ENCODE measurements at regions not wholly inside any gene's neighbourhood (a gene's known extent, or its start where the extent isn't known, plus 50 kb on each side); places are given as distances from the start of the nearest gene placed in this dataset.

DNA sequence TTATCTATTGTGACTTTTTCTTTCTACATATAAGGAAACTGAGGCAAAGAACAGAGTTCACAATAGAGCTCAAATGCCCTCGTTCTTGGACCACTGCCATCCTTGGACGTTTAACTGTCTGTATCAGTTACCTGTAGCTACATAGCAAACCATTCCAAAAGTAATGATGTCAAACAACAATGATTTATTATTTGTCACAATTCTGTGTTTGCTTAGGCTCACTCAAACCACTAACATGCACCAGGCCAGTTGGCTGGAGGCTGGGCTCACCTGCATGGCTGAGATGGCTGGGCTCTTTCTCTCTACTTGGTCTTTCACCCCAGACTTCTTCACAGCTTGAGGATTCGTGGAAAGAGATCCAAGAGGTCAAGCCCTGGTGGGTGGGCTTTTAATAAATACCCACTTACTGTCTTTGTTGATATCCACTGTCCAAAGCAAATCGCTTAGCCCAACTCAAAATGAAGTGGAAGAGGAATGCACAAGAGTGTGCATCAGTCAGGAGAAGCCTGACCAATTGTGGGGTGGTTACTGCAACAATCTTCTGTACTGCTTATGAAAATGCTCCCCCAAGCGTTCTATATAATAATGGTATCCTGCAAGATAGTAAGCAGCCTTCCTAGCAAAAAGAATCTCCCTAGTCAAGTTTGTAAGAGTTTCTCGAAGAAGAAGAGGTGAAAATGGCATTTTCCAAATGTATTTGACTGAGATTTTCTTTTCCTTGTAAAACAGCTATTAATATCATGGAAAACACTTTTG lies 163.5 kb upstream of the NT5C1B start:
- DNase-seq: no peak

GRCh38 chr2:18752022-18752493 lies 162.7 kb upstream of the NT5C1B start:
- DNase-seq: no peak

DNA sequence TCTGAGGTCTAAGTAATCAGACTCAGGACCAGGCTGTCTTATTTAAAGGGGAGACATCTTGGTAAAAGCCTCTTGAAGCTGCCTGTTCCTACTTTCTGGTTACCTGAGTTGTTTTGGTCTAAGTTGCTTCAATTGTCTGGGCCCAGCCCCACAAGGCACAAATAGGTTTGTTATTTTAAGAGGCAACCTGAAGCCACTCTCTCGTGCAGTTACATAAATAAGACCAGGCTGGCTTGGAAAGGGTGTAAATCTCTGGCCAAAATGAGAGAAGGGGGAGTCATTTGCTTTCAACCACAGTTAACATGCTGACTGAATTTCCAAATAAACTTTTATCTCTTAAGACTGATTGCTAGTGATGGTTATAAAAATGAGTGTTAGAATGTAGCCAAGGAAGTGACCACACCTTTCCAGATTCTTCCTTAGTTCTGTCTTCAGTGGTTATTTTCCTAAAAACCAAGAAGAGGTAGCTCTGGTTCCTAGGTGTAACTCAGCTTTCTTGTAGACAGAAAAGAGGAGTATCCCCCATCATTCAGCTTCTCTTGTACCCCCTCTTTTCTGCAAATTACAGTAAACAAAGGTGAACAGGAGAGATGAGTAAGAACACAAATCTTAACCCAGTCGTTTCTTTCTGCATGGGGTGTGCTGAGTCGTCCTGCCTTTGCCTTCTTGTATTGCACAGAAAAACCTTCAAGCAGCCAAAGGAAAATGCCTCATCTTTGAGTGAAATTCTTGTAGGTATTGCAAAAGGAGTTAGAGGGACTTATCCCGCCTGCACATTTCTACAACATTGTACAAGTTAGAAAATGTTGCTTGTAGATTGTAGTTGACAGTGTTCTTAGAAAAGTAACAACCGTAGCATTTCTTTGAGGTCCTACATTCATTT lies 161.5 kb upstream of the NT5C1B start:
- DNase-seq: no peak

- DNase-seq: peak; percentile 27
Observed at GRCh38 chr2:18749912-18750526, 160.7 kb upstream of the NT5C1B start.

GRCh38 chr2:18745431-18746272 lies 156.3 kb upstream of the NT5C1B start:
- DNase-seq: no peak

GRCh38 chr2:18741895-18742732 lies 152.7 kb upstream of the NT5C1B start:
- DNase-seq: no peak

- no peak for DNase-seq
Observed at GRCh38 chr2:18741191-18741590, 151.8 kb upstream of the NT5C1B start.

DNA sequence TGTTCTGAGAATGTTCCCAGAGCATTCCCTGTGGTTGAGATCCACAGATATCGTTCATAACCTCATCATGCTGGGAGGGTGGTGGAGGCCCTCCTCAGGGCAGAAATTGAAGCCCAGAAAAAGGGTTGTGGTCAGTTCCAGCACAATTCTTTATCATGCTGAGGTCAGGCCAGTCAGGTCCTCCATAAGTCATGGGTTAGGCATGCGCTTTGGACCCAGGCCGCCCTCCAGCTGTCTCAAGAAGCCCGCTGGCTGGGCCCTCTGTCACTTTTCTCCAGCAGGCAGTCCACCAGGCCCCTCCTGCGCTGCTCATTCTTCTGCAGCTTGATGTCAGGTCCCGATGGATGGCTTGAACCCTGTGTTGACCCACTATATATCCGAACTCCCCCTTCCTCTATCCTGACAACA lies 151.1 kb upstream of the NT5C1B start:
- no peak for DNase-seq

DNA sequence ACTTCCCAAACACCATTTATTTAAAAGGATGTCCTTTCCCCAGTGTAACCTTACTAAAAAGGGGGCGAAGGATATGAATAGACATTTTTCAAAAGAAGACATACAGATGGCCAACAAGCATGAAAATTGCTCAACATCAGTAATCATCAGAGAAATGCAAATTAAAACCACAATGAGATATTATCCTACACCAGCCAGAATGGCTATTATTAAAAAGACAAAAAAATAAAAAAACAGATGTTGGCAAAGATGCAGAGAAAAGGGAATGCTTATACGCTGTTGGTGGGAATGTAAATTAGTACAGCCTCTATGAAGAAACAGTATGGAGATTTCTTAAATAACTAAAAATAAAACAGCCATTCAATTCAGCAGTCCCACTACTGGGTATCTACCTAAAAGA lies 142.3 kb upstream of the NT5C1B start:
- no peak for DNase-seq

- no peak for DNase-seq
Observed at GRCh38 chr2:18724371-18725145, 135.2 kb upstream of the NT5C1B start.

DNA sequence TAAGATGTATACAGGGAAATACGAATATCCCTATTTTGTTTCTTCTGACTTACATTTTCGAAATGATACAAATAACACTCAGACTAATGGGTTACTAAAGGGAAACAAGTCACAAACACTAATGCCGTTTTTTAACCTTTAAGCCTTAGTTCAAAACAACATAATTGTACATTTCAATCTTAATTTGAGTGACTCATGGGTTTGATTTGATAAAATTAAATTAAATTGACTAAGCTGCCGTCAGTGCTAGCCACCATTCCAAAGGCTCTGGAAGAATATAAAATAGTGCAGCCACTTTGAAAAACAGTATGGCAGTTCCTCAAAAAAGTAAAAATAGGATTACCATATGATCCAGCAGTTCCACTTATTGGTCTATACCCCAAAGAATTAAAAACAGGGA lies 133.8 kb upstream of the NT5C1B start:
- DNase-seq: no peak

GRCh38 chr2:18722101-18722500 lies 132.7 kb upstream of the NT5C1B start:
- no peak for DNase-seq

GRCh38 chr2:18721038-18721922 lies 131.9 kb upstream of the NT5C1B start:
- DNase-seq: no peak

DNA sequence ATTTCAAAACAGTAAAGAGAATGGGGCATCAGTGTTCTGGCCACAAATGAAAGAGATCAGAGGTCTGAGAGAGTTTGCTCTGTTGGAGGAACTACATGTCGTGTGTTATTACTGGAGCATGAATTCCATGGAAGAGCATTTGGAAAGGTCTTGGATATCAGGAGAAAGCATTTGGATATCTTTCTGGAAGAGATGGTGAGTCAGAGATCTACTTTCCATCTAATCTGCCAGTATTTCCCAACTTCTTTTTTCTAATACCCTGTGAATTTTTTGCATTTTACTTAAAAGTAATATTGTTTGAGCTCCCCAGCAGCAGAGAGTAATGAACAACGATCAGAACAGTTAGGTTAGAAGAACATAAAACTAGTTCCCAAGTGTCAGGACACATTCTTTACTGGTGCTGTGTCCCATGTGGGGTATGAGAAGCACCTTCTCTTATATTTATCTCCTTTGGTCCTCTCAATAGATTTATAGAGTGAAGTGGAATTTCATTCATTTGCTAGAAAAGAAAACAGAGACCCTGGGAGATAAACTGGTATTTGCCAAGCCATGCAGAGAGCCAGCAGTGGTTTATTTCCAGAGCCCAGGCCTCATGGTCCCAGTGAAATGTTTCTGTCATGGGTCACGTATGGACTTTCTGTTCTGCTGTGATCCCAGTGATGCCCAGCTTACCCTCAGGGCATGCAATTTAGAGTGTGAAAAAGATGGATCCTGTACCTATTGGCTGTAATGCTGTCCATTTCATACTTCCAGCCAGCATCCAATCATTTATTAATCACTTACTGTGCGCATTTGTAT lies 130.8 kb upstream of the NT5C1B start:
- no peak for DNase-seq

GRCh38 chr2:18708203-18708715 lies 118.9 kb upstream of the NT5C1B start:
- no peak for DNase-seq

DNA sequence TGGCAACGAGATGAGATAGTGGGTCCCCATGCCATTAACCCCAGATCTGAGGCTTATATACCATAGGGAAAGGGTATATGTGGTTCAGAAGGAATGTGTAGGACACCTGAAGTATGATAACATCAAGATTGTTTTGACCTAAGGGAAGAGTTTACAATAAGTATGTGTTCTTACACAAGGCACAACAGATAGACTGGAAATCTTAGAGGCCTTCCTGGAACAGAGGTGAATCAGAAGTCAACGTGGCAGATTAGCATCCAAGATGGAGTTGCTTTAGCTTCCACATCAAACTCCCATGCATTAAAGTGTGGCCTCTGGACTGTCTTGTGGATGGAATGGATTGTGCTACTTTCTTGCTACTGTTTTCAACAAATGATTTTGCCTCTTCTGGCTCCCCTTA lies 116.6 kb upstream of the NT5C1B start:
- DNase-seq: no peak

GRCh38 chr2:18704276-18704675 lies 114.9 kb upstream of the NT5C1B start:
- DNase-seq: no peak

- no peak for DNase-seq
Observed at GRCh38 chr2:18703555-18703954, 114.2 kb upstream of the NT5C1B start.

- no peak for DNase-seq
Observed at GRCh38 chr2:18701981-18702380, 112.6 kb upstream of the NT5C1B start.

Measured in CD4-positive, alpha-beta T cell treated with Interleukin-21 for 1 hour (primary cell).